ENCODE measurements at regions not wholly inside any gene's neighbourhood (a gene's known extent, or its start where the extent isn't known, plus 50 kb on each side); places are given as distances from the start of the nearest gene placed in this dataset.

DNA sequence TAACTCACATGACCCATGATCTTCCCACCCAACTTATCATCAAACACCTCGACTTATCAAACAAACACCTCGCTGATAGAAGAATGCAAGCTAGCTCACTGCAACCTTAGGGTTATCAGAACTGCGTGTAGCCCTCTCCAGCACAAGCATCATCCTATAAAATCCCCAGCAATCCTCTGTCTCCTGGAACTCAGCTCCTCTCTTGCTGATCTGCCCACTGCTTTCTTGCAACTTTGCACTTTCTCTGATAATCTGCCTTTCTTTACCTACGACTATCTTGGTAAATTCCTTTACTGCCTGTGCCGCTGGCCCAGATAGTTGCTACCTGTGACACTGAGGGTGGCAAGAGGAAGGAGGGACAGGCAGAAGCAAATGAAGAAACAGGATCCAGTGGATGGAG, 210.9 kb downstream of the ACTR3B start:
- 81 to 95% (median 92%) methylated on average over 5 of the region's 5 CpGs for WGBS, 5 donors
- TF ChIP-seq POLR2AphosphoS5 (IDR thresholded peaks at IDR 0.05) (no peak), POLR2A (IDR thresholded peaks at IDR 0.05) (no peak)
- TF ChIP-seq, protein P1, sequence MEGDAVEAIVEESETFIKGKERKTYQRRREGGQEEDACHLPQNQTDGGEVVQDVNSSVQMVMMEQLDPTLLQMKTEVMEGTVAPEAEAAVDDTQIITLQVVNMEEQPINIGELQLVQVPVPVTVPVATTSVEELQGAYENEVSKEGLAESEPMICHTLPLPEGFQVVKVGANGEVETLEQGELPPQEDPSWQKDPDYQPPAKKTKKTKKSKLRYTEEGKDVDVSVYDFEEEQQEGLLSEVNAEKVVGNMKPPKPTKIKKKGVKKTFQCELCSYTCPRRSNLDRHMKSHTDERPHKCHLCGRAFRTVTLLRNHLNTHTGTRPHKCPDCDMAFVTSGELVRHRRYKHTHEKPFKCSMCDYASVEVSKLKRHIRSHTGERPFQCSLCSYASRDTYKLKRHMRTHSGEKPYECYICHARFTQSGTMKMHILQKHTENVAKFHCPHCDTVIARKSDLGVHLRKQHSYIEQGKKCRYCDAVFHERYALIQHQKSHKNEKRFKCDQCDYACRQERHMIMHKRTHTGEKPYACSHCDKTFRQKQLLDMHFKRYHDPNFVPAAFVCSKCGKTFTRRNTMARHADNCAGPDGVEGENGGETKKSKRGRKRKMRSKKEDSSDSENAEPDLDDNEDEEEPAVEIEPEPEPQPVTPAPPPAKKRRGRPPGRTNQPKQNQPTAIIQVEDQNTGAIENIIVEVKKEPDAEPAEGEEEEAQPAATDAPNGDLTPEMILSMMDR (IDR thresholded peaks at IDR 0.05 in 8 of 11, conservative IDR thresholded peaks at IDR 0.05 in 3 of 11), result no peak
- Histone ChIP-seq H3K9me3 (peaks cover 0 to 31% (median 8%) of the 10 kb centered on the region in 8 donors), H3K4me3 (no peak overlapping the region), H3K27me3 (replicated peaks in 1 of 7) (peaks cover 0 to 8% (median 0%) of the 10 kb centered on the region in 7 donors), H3K4me1 (no peaks in the 10 kb centered on the region), H3K27ac (no peak overlapping the region), H3K36me3 (no peaks in the 10 kb centered on the region)
- intact Hi-C loops (cut with DNase I; ENCODE audit: low total_unique reads), result no loop called here
- no peak for DNase-seq

DNA sequence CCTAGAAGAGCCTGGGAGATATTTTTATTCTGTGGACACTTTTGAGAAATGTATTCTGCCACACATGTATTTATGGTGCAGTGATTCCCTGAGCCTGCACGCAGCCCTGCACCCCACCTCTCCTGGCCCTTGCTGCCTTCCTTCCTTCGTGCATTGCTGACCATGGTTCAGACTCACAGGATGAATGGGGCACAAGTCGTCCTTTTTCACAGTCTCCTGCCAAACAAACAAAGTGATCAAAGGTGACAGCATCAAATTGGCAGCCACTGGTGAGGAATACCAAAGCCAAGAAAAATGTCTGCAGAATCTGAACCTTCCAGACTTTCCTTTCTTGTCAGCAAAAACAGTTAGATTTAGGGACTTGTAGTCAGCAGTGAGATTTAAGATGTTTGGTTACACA, 215.0 kb downstream of the ACTR3B start:
- Histone ChIP-seq H3K27me3 (replicated peaks in 1 of 7) (peaks cover 0 to 8% (median 0%) of the 10 kb centered on the region in 7 donors), H3K36me3 (no peaks in the 10 kb centered on the region), H3K27ac (no peak overlapping the region), H3K9me3 (peaks cover 0 to 18% (median 0%) of the 10 kb centered on the region in 8 donors), H3K4me1 (peaks cover 0 to 7% (median 0%) of the 10 kb centered on the region in 6 donors), H3K4me3 (no peak overlapping the region)
- 13 to 24% (median 19%) methylated on average over 3 of the region's 3 CpGs for whole genome bisulfite sequencing, 5 donors
- DNase-seq, result no peak
- no peak for TF ChIP-seq POLR2A (IDR thresholded peaks at IDR 0.05)
- TF ChIP-seq, protein P1 (IDR thresholded peaks at IDR 0.05 in 8 of 11, conservative IDR thresholded peaks at IDR 0.05 in 3 of 11), result no peak
- no peak for TF ChIP-seq POLR2AphosphoS5 (IDR thresholded peaks at IDR 0.05)
- intact Hi-C loops (cut with DNase I; ENCODE audit: low total_unique reads), result no loop called here

DNA sequence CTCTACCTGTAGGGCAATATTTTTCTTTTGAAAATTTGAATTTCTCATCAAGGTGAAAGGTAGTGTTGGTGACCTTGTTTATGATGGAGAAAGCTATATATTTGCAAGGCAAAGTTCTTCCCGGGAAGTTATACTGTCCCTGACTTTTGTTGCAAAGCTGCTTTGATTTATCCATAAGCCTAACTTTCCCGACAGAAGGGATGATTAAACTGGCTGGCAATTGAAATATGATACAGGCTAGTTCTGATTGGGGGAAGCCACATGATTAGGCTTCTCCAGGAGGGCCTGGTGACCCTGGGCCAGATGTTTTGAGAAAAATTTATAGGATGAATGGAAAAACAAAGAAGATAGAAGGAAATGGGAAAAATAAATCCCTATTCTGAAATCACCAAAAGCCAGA, 215.5 kb downstream of the ACTR3B start:
- H3K36me3 ChIP-seq, result no peaks in the 10 kb centered on the region
- 32 to 44% (median 36%) methylated on average over 2 of the region's 2 CpGs for WGBS, 5 donors
- peaks cover 0 to 10% (median 0%) of the 10 kb centered on the region in 6 donors for H3K4me1 ChIP-seq
- intact Hi-C loops (cut with DNase I; ENCODE audit: low total_unique reads), result no loop called here
- H3K27ac ChIP-seq, result no peak overlapping the region
- no peak for TF ChIP-seq POLR2AphosphoS5 (IDR thresholded peaks at IDR 0.05)
- TF ChIP-seq POLR2A (IDR thresholded peaks at IDR 0.05), result no peak
- TF ChIP-seq, protein P1 (IDR thresholded peaks at IDR 0.05 in 8 of 11, conservative IDR thresholded peaks at IDR 0.05 in 3 of 11), result no peak
- peaks cover 0 to 8% (median 0%) of the 10 kb centered on the region in 7 donors for H3K27me3 ChIP-seq (replicated peaks in 1 of 7)
- DNase-seq, result no peak
- no peak overlapping the region for H3K4me3 ChIP-seq
- peaks cover 0 to 14% (median 0%) of the 10 kb centered on the region in 8 donors for H3K9me3 ChIP-seq

DNA sequence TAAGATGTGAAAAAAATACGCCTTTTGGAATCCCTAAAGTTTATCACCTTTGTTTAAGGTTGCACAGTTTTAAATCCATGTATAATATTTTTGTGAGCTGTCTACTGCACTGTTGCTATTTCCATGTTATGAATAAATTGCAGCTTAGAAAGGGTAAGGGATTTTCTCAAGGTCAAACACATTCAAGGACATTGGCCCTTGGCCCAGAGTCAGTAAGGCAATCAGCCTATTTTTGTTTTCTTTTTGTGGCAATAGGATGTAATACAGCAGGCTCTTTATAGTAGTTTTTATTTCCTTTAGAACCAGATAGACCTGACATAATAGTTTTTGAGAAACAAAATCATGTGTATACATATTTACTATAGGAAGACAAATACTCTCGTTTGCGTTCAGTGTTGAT, 219.8 kb downstream of the ACTR3B start:
- no peaks in the 10 kb centered on the region for H3K27me3 ChIP-seq (replicated peaks in 1 of 7)
- H3K36me3 ChIP-seq, result no peaks in the 10 kb centered on the region
- H3K9me3 ChIP-seq, result no peaks in the 10 kb centered on the region
- H3K4me1 ChIP-seq, result peaks cover 0 to 10% (median 0%) of the 10 kb centered on the region in 6 donors
- no peak for DNase-seq
- intact Hi-C loops (cut with DNase I; ENCODE audit: low total_unique reads), result no loop called here
- WGBS, 5 donors, result 59 to 76% (median 73%) methylated on average over 3 of the region's 3 CpGs
- H3K27ac ChIP-seq, result no peak overlapping the region
- TF ChIP-seq, protein P1 (IDR thresholded peaks at IDR 0.05 in 8 of 11, conservative IDR thresholded peaks at IDR 0.05 in 3 of 11), result no peak
- no peak for TF ChIP-seq POLR2A (IDR thresholded peaks at IDR 0.05)
- TF ChIP-seq POLR2AphosphoS5 (IDR thresholded peaks at IDR 0.05), result no peak
- H3K4me3 ChIP-seq, result no peak overlapping the region

All from spleen (tissue), 11 donors.